HG02840 (cell line): ENCODE measurements at regions not wholly inside any gene's neighbourhood (a gene's known extent, or its start where the extent isn't known, plus 50 kb on each side); places are given as distances from the start of the nearest gene placed in this dataset.
"Not testable (repeated sequence)": the region's sequence is repeated elsewhere in the genome, so short reads cannot be mapped to it uniquely, and the experiment has no call there.

Experiments used
- ATAC-seq: cut with Tn5 transposase; IDR thresholded peaks from one replicate; pipeline ENCODE4 v1.9.1; 2021; ENCODE audit warnings: mild to moderate bottlenecking, moderate library complexity, moderate number of reproducible peaks; ENCODE audit not compliant: unreplicated experiment, low FRiP score

DNA sequence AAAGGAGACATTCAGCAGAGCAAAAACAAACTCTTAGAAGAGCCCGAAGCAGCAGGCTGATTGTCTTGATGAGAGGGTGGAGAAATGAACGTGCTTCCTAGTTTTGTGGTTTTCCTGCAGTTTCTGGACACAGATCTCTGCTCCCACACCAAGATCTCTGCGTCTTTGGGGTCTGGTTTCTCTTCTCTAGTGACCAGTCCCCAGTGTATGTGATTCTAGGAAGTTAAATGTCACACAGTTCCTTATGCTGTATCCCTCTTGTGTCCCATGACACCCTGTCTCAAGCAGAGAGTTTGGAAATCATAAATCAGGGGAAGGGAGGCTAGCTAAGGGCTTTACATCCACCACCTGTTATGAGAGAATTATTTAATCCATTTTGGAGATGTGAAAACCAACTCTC, 55.4 kb upstream of the KLF14 start:
- ATAC-seq = no peak

DNA sequence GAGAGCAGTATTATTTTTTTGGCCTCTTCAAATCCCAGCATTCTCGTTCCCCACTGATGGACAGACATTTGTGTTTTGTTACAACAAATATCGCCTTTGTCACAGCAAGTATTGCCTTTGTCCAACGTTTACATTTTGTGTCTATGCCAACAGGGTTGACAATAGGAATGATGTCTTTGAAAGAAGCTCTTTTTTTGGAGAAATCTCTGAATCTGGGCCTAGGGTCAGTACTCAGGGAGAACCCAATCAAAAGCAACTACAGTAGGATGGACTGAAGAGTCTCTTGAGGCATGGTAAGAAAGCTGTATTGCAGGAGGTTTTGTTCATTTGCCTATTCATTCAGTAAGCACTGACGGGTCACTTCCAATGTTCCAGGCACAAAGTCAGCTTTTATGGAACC, 57.7 kb upstream of the KLF14 start:
- no peak for ATAC-seq

DNA sequence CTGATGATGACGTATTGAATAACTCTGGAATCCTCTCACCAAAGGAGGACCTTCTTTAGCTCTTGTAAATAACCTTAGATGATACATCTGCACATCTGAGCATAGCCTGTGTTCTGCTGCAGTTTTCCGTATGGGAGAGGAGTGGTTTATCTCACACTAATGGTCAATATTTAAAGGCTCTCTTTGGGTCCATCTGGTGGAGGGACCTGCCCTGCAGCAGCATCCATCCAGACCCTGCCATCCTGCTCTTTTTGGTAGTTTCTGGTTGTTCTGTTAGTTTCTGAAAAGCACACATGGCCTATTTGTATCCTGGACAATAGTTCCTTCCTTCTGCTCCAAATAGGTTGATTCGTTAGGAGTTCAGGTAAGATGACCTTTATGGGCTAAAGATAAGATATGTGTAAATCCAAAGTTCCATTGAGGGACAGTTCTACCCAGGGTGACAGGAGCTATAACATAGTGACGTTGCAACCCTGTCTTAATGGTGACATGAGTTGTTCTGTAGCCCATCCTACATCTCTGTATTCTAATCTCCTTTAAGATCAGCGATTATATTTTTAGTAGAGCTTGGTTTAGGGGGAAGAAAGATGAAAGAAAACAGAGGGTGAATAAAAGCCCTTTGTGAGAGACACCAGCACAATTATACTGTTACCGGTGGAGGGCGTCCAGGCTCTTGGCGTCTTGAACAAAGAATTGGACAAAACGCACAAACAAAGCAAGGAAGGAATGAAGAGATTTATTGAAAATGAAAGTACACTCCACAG, 60.0 kb upstream of the KLF14 start:
- ATAC-seq = no peak

DNA sequence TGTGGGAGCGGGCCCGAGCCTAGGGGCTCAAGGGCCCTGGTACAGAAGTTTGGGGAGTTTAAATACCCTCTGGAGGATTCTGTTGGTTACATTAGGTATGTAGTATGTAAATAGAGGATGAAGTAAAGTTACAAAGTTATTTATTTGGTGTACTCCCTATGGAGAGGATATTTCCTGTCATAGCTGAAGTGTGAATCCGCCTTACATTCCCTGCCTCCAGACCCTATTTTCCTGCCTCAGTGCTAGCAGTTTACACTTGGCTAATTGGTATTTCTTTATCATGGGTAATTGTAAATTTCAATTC, 60.6 kb upstream of the KLF14 start:
- ATAC-seq = no peak

DNA sequence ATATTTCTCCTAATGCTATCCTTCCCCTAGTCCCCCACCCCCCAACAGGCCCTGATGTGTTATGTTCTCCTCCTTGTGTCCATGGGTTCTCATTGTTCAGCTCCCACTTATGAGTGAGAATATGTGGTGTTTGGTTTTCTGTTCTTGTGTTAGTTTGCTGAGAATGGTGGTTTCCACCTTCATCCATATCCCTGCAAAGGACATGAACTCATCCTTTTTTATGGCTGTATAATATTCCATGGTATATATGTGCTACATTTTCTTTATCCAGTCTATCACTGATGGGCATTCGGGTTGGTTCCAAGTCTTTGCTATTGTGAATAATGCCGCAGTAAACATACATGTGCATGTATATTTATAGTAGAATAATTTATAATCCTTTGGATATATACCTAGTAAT, 62.4 kb upstream of the KLF14 start:
- not testable (repeated sequence) for ATAC-seq

DNA sequence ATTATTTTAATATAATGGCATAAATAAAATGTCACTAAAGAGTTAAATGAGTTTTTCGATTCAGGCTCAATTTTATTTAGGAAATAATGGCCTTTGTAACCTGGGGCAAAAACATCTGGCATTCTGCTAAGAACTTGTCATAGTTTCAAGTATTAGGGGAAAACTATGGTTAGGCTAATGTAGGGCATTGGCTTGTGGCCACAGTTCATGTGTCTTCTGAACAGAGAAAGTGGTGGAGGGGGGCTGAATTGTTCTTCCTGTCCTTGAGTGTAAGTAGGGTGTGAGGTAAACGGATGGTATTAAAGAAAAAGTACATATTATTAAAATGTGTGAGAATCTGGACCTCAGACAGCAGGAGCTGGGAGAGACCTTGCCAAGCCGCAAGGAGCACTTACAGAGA, 69.1 kb upstream of the KLF14 start:
- no peak for ATAC-seq

DNA sequence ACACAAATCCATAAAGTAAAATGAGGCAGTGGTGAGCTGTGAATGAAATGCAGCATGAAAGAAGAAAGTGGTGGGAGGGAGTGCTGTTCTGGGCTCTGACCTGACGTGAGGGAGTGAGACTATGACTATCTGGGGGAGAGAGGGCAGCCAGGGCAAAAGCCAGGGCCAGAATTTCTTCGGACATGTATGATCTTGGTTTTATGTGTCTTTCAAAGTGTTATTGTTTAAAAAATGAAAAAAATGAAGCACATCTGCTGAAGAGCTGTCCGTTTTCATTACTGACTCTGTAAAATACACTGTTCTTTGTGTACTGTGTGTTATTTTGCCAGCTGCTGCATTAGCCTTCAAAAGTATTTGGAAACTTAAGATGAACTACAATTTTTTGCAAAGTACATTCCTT, 70.2 kb upstream of the KLF14 start:
- ATAC-seq = no peak

DNA sequence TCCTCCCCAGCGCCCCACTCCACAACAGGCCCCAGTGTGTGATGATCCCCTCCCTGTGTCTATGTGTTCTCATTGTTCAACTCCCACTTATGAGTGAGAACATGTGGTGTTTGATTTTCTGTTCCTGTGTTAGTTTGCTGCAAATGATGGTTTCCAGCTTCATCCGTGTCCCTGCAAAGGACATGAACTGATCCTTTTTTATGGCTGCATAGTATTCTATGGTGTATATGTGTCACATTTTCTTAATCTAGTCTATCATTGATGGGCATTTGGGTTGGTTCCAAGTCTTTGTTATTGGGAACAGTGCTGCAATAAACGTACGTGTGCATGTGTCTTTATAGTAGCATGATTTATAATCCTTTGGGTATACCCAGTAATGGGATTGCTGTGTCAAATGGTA, 78.8 kb upstream of the KLF14 start:
- ATAC-seq = not testable (repeated sequence)

DNA sequence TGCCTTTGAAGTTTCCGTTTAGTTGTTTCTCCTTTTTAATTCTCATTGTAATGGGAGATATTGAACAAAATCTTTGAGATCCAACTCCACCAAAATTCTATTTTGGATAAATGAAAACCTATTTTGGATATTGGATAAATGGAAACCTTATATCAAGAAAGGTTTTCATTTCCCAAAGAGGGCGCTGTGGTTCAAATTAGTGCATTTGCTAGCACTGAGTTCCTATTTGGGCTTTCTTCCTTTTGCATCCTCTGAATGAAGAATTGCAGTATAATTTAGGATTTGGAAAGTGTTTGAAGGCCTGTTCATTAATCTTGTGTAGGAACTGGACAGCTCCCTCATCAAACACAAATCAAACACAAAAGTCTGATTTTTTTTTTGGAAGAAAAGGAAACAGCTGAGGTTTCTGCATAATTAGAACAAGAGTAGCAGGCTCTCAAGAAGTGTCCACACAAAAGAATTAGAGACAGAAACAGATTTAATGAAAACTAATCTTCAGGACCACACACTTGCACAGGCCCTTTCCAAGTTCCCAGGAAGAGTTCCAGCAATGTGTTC, 80.8 kb upstream of the KLF14 start:
- ATAC-seq = no peak

DNA sequence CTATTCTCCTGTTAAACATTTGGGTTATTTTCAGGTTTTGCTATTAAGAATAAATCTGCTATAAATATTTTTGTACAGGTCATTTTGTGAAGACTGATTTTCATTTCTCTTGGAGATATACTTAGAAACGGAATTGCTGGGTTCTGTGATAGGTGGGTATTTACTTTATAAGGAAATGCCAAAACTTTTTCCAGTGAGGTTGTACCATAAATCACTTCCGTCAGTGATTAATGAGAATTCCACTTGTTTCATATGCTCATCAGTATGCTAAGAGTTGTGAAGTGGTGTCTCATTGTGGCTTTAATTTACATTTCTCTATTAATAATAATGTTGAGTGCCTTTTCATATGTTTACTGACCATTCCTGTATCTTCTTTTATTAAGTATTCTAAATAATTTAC, 84.0 kb upstream of the KLF14 start:
- ATAC-seq = no peak

DNA sequence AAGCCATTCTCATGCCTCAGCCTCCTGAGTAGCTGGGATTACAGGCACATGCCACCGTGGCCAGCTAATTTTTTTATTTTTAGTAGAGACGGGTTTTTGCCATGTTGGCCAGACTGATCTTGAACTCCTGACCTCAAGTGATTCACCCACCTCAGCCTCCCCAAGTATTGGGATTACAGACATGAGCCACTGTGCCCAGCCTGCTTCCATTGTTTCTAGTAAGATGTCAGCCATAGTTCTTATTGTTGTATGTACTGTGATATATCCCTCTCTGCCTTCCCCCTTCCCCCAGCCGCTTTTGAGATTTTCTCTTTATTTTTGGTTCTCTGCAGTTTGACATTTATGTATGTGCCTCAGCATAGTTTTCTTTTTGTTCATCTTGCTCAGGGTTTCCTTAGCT, 87.9 kb upstream of the KLF14 start:
- ATAC-seq = no peak

DNA sequence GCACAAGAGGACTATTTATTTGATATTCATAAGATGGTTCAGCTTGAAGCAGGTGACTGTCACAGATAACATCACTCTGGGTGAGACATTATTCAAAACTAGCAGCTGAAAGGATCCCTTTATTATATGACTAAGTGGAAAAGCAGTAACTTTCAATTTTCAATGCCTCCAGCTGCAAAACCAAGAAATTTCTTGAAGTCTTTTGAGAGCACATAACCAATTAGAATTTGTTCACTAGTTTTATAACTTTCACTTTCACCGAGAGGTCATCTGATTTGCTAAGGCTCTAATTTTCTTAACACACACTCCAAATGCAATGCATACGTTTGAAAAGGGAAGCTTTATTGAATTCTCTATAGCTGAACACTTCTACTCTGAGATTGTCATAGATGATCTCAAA, 88.6 kb upstream of the KLF14 start:
- ATAC-seq = no peak

DNA sequence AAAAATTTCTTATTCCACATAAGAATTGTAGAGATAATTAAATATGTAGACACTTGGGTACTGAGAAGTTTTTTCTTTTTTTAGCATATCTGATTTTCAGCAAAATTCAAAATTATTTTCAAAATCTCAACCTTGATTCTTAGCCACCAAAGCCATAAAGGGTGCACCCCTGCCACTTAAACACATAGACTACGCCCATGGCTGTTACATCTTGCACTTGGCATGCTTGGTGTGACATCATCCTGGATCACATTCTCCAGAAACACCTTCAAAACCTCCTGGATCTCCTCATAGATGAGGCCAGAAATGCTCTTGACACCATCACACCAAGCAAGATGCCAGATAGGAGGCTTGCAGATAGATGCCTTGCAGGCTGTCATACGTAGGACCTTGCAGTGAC, 89.1 kb upstream of the KLF14 start:
- ATAC-seq = no peak

DNA sequence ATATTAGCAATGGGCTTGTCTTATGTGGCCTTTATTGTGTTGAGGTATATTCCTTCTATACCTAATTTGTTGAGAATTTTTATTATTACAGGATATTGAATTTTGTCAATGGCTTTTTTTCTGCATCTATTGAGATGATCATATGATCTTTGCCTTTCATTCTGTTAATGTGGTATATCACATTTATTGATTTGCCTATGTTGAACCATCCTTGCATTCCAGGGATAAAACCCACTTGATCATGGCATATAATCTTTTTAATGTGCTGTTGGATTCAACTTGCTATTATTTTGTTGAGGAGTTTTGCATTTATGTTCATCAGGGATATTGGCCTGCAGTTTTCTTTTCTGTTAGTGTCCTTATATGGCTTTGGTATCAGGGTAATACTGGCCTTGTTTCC, 91.8 kb upstream of the KLF14 start:
- ATAC-seq = no peak

DNA sequence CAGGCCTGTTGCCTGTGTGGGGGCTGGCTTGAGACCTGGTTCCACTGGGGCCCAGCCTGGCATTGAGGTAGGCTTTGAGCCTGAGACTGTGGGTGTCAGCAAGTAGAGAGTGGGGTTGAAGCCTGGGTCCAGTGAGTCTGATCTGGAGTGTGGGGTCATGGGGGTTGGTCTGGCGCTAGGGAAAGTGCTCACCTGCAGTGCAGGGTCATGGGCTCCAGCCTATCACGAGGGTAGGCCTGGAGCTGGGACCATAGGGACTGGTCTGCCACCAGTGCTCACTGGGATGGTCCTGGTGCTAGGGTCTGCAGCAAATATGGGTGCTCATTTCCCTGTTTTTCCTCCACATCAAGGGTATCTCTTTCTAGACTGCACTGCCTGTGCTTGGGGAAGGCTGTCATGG, 95.4 kb upstream of the KLF14 start:
- no peak for ATAC-seq

DNA sequence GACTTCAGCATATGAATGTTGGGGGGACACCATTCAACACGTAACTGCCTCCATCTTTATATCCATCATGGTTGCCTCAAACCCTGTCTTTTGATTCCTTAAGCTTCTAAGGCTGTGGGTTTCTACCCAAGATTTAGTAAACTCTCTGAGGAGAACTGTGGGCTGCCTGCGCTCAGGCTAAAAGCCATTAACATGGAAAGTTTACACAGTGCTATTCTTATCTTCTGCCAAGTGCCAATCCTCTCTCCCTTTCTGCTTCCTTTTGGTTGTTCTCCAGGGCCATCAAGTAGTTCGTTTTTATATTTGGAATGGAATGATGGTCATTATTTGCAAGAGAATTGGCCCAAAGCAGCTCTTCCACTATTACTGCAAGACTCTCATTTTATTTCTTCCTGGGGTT, 97.3 kb upstream of the KLF14 start:
- ATAC-seq = no peak

DNA sequence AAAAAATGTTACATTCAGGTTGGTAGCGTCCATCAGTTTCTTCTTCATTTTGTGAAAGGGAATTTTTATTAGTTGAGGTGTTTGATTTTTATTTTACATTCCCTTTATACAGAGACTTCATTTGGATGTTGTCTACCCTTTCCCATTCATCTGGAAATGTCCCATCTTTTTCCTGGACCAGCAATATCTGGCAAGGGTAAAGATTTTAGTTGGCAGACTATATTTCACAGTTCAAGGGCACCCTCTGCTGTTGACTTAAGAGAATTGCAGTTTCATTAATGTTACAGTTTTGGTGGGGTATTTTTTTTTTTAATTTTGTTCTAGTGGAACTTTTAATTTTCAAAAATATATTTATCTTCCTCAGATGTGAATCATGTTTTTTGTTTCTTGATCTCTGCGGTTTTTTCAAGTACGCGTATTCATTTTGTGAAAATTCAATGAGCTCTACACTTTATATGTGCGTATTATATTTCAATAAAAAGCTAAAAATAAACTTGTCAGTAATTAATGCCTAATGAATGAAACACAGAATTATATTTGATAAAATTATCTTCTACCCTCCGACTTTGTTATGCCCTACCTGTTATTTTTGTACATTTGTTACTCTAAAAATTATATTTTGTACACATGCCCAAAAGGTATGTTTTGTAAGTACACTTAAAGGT, 97.9 kb upstream of the KLF14 start:
- ATAC-seq = no peak

DNA sequence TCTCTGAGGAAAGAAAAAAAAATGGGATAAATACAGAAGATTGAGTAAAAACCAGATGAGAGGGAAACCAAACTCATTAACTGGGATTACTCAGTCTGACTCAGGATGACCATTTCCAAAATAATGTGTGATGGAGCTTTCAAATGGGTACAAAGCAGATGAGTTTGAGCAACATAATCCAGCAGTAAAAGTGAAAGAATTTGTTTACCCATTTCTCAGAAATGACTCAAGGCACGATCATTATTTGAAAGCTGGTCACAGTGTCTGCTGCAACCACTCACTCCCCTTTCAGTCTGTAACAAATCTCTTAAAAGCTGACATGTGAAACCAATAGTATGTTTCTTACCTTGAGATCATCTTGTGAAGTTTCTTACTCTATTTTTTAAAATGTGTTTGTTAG, 104.7 kb upstream of the KLF14 start:
- ATAC-seq = no peak

DNA sequence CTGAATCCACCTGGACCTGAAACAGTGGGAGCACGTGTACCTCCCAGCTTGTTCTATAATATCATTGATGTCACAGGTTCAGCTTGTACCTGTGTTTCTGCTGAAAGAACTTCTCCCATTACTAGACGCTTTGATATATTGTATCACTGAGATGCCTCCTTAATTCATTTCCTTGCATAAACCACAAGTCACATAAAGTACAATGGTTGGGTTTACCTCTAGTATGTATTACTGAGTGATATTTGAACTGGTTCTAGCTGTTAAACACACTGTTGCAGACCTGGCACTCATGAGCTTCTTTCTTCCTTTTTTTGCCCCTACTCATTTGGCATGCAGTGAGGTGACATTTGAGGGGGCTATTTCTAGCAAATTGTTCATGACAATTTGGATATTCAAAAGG, 106.6 kb upstream of the KLF14 start:
- no peak for ATAC-seq

DNA sequence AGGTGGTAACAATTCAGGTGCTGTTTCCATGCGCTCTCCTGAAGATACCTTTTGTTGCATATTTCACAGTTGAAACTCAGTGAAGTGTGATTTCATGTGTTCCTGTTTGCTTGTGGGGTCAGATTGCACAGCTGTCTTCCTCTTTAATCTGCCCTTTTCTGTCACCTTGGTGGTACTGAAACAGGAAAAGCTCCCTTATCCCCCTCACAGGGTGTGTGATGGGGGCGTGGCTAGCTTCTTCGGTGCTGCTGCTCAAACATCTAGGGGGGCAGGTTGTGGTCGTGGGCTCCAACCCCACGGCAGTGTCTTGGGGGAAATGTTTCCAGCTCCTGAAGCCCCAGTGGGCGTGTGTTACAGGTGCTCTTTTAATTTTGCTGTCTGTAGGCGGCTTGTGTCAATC, 107.4 kb upstream of the KLF14 start:
- no peak for ATAC-seq

DNA sequence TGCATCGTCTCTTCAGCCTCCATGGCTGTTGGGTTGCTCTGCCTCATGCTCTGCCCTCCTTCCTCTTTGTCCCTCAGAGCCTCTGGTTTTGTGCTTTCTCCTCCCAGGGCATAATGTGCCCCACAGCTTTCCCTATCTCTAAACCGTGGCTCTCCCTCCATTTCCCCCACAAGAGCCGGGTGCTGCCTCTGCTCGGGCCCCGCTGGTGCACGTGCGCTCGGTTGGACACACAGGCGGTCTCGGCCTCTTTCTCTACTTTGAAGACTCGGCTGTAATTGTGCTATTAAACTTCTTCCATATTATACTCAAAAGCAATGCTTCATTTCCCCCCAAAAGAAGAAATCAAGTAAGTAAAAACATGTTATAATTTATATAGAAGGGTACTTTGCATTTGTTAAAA, 109.7 kb upstream of the KLF14 start:
- ATAC-seq = no peak

DNA sequence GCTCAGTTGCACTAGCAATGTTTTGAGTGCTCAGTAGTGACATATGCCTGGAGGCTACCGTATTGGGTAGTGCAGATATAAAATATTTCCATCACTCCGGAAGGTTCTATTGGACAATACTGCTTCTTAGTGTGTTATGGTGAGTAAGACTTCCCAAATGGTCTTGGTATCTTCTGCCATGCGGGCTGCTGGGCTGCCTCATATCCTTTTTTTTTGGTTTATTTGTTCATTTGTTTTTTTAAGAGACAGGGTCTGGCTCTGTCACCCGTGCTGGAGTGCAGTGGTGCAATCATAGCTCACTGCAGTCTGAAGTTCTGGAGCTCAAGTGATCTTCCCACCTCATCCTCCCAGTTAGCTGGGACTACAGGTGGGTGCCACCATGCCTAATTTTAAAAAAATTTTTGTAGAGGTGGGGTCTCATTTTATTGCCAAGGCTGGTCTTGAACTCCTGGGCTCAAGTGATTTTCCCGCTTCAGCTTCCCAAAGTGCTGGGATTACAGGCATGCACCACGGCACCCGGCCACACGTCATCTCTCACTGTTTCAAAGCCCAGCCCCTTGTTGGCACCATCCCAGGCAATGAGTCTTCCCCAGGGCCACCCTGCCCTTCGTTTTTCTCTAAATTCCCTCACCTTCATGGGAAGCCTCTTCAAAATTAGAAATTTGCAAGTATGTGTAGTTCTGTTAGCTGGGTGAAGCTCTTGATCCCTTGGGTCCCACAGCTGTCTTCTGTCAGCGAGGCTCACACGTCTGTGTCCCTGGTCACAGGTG, 111.0 kb upstream of the KLF14 start:
- ATAC-seq = no peak
